ENCODE measurements at regions not wholly inside any gene's neighbourhood (a gene's known extent, or its start where the extent isn't known, plus 50 kb on each side); places are given as distances from the start of the nearest gene placed in this dataset.

DNA sequence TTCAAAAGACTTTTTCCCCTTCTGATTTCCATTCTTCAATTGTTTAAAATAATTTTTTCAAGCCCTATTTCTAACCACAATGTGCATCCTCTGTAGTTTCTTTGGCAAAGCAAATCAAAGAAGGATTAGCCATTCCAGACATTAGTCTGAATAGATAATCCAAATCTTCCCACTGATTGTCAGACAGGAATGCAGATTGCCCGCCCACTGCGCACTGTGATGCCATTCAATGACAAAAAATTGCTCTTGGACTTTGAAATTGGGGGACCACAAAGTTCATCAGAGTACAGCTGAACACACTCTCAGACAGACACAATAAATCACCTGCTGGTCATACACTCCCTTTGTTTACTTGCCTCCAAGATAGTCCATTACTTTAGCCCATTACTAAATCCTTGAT, 216.5 kb upstream of the DKK2 start:
- no peak for DNase-seq (ENCODE audit: low read depth in 1 of 2, low spot score in 1 of 2)
- no peak overlapping the region for H3K27ac ChIP-seq (replicated peaks)
- no peaks in the 10 kb centered on the region for H3K27me3 ChIP-seq (ENCODE audit: insufficient read depth, poor library complexity, severe bottlenecking)
- TF ChIP-seq POLR2AphosphoS5 (IDR thresholded peaks at IDR 0.05; ENCODE audit: low read depth) = no peak
- no peak for TF ChIP-seq GABPA (IDR thresholded peaks at IDR 0.05; ENCODE audit: low read depth)
- H3K4me3 ChIP-seq (replicated peaks; ENCODE audit: insufficient read depth, low read length) = no peak overlapping the region

DNA sequence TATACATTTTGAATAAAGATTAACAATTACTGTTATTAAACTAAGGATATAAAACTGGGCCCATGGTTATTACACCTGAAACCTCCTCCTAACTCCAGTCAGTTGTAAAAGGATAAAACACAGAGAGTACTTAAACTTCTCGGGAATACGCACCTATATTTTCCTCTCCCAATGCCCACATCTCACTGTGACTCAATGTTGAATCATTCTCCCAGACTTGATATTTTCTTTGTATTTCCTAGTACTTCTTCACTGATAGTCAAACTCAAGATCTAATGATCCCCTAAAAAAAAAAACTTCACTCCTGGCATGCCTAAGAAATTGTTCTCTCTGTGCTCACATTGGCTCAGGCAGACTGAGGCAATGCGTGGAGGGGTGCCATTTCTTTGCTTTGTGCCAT, 212.5 kb upstream of the DKK2 start:
- no peak for DNase-seq (ENCODE audit: low read depth in 1 of 2, low spot score in 1 of 2)
- Histone ChIP-seq H3K27me3 (ENCODE audit: insufficient read depth, poor library complexity, severe bottlenecking) (no peaks in the 10 kb centered on the region), H3K27ac (replicated peaks) (no peak overlapping the region), H3K4me3 (replicated peaks; ENCODE audit: insufficient read depth, low read length) (no peak overlapping the region)
- TF ChIP-seq SPI1 (IDR thresholded peaks at IDR 0.05; ENCODE audit: borderline replicate concordance, low read depth) = no peak
- TF ChIP-seq, protein P1, sequence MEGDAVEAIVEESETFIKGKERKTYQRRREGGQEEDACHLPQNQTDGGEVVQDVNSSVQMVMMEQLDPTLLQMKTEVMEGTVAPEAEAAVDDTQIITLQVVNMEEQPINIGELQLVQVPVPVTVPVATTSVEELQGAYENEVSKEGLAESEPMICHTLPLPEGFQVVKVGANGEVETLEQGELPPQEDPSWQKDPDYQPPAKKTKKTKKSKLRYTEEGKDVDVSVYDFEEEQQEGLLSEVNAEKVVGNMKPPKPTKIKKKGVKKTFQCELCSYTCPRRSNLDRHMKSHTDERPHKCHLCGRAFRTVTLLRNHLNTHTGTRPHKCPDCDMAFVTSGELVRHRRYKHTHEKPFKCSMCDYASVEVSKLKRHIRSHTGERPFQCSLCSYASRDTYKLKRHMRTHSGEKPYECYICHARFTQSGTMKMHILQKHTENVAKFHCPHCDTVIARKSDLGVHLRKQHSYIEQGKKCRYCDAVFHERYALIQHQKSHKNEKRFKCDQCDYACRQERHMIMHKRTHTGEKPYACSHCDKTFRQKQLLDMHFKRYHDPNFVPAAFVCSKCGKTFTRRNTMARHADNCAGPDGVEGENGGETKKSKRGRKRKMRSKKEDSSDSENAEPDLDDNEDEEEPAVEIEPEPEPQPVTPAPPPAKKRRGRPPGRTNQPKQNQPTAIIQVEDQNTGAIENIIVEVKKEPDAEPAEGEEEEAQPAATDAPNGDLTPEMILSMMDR (IDR thresholded peaks at IDR 0.05; ENCODE audit: insufficient read depth, low read length) = no peak
- TF ChIP-seq, protein P2, sequence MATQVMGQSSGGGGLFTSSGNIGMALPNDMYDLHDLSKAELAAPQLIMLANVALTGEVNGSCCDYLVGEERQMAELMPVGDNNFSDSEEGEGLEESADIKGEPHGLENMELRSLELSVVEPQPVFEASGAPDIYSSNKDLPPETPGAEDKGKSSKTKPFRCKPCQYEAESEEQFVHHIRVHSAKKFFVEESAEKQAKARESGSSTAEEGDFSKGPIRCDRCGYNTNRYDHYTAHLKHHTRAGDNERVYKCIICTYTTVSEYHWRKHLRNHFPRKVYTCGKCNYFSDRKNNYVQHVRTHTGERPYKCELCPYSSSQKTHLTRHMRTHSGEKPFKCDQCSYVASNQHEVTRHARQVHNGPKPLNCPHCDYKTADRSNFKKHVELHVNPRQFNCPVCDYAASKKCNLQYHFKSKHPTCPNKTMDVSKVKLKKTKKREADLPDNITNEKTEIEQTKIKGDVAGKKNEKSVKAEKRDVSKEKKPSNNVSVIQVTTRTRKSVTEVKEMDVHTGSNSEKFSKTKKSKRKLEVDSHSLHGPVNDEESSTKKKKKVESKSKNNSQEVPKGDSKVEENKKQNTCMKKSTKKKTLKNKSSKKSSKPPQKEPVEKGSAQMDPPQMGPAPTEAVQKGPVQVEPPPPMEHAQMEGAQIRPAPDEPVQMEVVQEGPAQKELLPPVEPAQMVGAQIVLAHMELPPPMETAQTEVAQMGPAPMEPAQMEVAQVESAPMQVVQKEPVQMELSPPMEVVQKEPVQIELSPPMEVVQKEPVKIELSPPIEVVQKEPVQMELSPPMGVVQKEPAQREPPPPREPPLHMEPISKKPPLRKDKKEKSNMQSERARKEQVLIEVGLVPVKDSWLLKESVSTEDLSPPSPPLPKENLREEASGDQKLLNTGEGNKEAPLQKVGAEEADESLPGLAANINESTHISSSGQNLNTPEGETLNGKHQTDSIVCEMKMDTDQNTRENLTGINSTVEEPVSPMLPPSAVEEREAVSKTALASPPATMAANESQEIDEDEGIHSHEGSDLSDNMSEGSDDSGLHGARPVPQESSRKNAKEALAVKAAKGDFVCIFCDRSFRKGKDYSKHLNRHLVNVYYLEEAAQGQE (IDR thresholded peaks at IDR 0.05; ENCODE audit: insufficient replicate concordance, low read depth) = no peak
- no peak for TF ChIP-seq POLR2AphosphoS5 (IDR thresholded peaks at IDR 0.05; ENCODE audit: low read depth)

DNA sequence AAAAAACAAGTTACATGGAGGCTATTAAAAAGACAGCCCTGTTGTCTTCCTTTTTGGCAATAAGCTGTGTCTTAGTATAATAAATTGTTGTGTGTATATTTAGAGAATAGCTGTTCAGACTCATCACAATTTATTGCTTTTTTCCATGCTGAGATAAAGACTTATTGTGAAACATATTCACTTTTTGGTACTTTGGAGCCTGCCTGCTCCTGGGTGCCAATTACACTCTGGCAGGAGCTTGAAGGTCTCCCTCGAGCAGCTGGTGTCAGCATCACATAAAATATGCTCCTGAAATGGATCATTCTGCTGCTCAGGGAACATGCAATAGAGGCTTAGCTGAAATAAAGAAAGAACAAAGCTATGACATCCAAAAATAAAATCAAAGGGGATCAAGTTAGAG, 211.6 kb upstream of the DKK2 start:
- H3K4me3 ChIP-seq (replicated peaks; ENCODE audit: insufficient read depth, low read length) = no peak overlapping the region
- TF ChIP-seq, protein P1 (IDR thresholded peaks at IDR 0.05; ENCODE audit: insufficient read depth, low read length) = no peak
- TF ChIP-seq POLR2AphosphoS5 (IDR thresholded peaks at IDR 0.05; ENCODE audit: low read depth) (no peak), SPI1 (IDR thresholded peaks at IDR 0.05; ENCODE audit: borderline replicate concordance, low read depth) (no peak), GABPA (IDR thresholded peaks at IDR 0.05; ENCODE audit: low read depth) (no peak)
- TF ChIP-seq, protein P2 (IDR thresholded peaks at IDR 0.05; ENCODE audit: insufficient replicate concordance, low read depth) = no peak
- no peaks in the 10 kb centered on the region for H3K27me3 ChIP-seq (ENCODE audit: insufficient read depth, poor library complexity, severe bottlenecking)
- no peak for DNase-seq (ENCODE audit: low read depth in 1 of 2, low spot score in 1 of 2)
- H3K27ac ChIP-seq (replicated peaks) = no peak overlapping the region

DNA sequence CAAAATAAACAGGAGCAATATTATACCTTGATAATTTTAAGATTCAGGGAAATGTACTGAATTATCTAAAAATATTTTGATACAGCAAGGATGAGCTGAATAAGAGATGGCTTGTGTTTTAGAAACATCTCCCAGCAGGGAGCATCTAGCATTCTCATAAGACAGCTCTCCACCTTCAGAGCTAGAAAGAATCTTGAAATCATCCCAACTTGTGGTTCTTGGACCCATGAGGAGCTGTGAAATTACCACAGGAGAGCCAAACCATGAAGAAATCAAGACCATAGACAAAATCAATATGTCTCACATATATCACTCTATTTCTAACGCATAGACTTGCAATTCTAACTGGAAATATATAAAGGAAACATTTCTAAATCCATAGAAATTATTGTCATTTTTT, 210.6 kb upstream of the DKK2 start:
- DNase-seq (ENCODE audit: low read depth in 1 of 2, low spot score in 1 of 2) = no peak
- no peak overlapping the region for H3K27ac ChIP-seq (replicated peaks)
- no peaks in the 10 kb centered on the region for H3K27me3 ChIP-seq (ENCODE audit: insufficient read depth, poor library complexity, severe bottlenecking)
- H3K4me3 ChIP-seq (replicated peaks; ENCODE audit: insufficient read depth, low read length) = no peak overlapping the region
- TF ChIP-seq SPI1 (IDR thresholded peaks at IDR 0.05; ENCODE audit: borderline replicate concordance, low read depth) (no peak), POLR2AphosphoS5 (IDR thresholded peaks at IDR 0.05; ENCODE audit: low read depth) (no peak), GABPA (IDR thresholded peaks at IDR 0.05; ENCODE audit: low read depth) (no peak)
- TF ChIP-seq, protein P2 (IDR thresholded peaks at IDR 0.05; ENCODE audit: insufficient replicate concordance, low read depth) = no peak
- TF ChIP-seq, protein P1 (IDR thresholded peaks at IDR 0.05; ENCODE audit: insufficient read depth, low read length) = no peak
